ENCODE measurements at regions not wholly inside any gene's neighbourhood (a gene's known extent, or its start where the extent isn't known, plus 50 kb on each side); places are given as distances from the start of the nearest gene placed in this dataset.

DNA sequence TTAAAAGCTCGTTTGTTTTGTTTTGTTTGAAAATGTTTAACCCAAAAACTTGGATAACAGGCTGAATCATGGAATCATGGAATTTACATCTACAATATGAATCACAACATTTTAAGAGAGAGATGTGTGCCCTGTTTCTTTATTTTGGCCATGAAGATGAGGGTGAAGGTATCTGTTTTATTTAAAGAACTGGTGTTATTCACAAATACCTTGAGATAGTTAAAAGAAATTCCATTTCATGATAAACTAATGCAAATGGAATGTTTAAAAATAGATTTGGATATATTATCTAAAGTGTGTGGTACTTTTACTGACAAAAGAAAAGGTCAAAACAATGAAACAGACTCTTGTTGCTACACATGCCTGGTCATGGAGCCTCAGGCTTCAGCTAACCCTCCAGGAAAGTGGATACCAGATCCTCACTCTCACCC lies 486.0 kb upstream of the CFAP20DC start:
- Histone ChIP-seq H3K36me3 (ENCODE audit: insufficient read depth, low read length) (no peaks in the 10 kb centered on the region), H3K9ac (ENCODE audit: insufficient read length) (no peak overlapping the region), H3K4me3 (no peak overlapping the region), H3K9me3 (ENCODE audit: low read depth, low read length) (no peaks in the 10 kb centered on the region), H3K27ac (no peak overlapping the region)
- no peak for TF ChIP-seq FOXP2 (optimal IDR thresholded peaks at IDR 0.05; ENCODE audit: control extremely low read depth, extremely low read length, insufficient read depth)
- TF ChIP-seq POLR2AphosphoS5 (IDR thresholded peaks at IDR 0.05; ENCODE audit: borderline replicate concordance, low read depth, low read length): no peak
- TF ChIP-seq EZH2 (IDR thresholded peaks at IDR 0.05): no peak
- DNase-seq (ENCODE audit: low read depth, low spot score): no peak

DNA sequence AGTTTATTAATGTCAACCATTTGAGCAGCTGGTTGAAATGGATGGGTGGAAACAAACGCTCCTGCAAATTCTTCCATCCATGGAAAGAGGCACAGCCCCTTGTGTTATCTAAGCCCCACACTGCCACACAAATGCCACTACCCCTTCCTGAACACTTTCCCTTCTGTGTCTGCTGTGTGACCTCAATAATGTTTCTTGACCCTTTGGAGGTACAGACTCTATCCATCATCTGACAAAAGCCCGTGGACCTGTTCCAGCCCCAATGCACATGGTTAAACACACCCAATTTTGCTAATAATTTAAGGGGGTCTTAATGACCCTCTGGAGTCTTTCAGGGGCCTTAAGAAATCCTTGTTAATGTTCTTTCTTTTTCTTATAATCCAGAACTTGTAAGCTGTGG lies 482.2 kb upstream of the CFAP20DC start:
- H3K36me3 ChIP-seq (ENCODE audit: insufficient read depth, low read length): no peaks in the 10 kb centered on the region
- no peak overlapping the region for H3K9ac ChIP-seq (ENCODE audit: insufficient read length)
- no peak overlapping the region for H3K27ac ChIP-seq
- no peak overlapping the region for H3K4me3 ChIP-seq
- H3K9me3 ChIP-seq (ENCODE audit: low read depth, low read length): no peaks in the 10 kb centered on the region
- no peak for DNase-seq (ENCODE audit: low read depth, low spot score)
- no peak for TF ChIP-seq EZH2 (IDR thresholded peaks at IDR 0.05)
- no peak for TF ChIP-seq FOXP2 (optimal IDR thresholded peaks at IDR 0.05; ENCODE audit: control extremely low read depth, extremely low read length, insufficient read depth)
- TF ChIP-seq POLR2AphosphoS5 (IDR thresholded peaks at IDR 0.05; ENCODE audit: borderline replicate concordance, low read depth, low read length): no peak

DNA sequence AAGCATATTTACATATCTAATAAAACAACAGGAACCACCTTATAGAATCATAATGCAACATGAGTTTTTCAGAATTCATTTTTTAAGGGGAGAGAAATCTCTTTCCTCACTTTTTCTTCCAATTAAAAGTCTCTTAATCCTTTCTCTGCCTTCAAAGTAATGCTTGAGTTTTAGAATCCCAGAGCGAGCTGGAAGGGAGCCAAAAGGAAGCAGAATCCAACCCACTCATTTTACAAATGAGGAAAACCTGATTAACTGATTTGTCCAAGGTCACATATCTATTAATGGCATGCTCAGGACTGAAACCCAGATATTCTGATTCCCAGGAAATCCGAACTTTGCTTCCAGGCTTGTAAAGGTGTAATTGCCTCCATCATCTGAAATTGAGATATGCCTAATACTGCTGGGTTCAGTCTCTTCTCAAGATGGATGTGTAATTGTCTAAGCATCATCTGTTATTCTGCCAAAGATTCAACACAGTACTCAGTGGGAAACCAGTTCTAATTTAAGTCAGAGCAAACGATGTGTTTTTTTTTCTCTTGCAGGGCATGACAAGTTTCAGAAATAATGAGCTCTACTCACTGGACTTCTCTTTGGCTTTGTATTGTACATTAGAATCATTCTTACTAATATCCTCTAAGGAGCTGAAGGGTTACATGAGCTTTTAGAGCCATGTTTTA lies 481.4 kb upstream of the CFAP20DC start:
- no peak for DNase-seq (ENCODE audit: low read depth, low spot score)
- H3K36me3 ChIP-seq (ENCODE audit: insufficient read depth, low read length): no peaks in the 10 kb centered on the region
- H3K9me3 ChIP-seq (ENCODE audit: low read depth, low read length): no peaks in the 10 kb centered on the region
- no peak for TF ChIP-seq EZH2 (IDR thresholded peaks at IDR 0.05)
- no peak for TF ChIP-seq FOXP2 (optimal IDR thresholded peaks at IDR 0.05; ENCODE audit: control extremely low read depth, extremely low read length, insufficient read depth)
- no peak for TF ChIP-seq POLR2AphosphoS5 (IDR thresholded peaks at IDR 0.05; ENCODE audit: borderline replicate concordance, low read depth, low read length)
- H3K9ac ChIP-seq (ENCODE audit: insufficient read length): no peak overlapping the region
- no peak overlapping the region for H3K27ac ChIP-seq
- H3K4me3 ChIP-seq: no peak overlapping the region

DNA sequence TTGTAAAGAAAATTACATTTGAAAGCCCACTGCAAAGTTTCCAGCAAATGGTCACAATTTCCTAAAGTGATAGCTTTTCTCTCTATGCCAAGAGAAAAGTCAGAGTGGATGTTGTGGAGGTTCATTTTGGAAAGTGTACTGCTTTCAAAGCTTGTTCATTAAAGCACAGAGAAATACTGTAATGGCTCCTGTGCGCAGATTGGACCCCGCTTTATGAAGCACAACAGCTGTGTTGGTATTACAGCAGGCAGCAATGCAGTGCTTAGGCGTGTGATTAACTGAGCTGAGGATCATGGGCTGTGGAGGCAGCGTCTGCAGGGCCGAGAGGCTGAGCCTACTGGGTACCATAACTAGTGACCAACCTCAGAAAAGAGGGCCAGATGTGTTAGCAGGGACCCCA lies 478.4 kb upstream of the CFAP20DC start:
- TF ChIP-seq FOXP2 (optimal IDR thresholded peaks at IDR 0.05; ENCODE audit: control extremely low read depth, extremely low read length, insufficient read depth): no peak
- no peak for TF ChIP-seq EZH2 (IDR thresholded peaks at IDR 0.05)
- TF ChIP-seq POLR2AphosphoS5 (IDR thresholded peaks at IDR 0.05; ENCODE audit: borderline replicate concordance, low read depth, low read length): no peak
- Histone ChIP-seq H3K4me3 (no peak overlapping the region), H3K9me3 (ENCODE audit: low read depth, low read length) (no peaks in the 10 kb centered on the region), H3K36me3 (ENCODE audit: insufficient read depth, low read length) (no peaks in the 10 kb centered on the region), H3K27ac (no peak overlapping the region), H3K9ac (ENCODE audit: insufficient read length) (no peak overlapping the region)
- DNase-seq (ENCODE audit: low read depth, low spot score): no peak

DNA sequence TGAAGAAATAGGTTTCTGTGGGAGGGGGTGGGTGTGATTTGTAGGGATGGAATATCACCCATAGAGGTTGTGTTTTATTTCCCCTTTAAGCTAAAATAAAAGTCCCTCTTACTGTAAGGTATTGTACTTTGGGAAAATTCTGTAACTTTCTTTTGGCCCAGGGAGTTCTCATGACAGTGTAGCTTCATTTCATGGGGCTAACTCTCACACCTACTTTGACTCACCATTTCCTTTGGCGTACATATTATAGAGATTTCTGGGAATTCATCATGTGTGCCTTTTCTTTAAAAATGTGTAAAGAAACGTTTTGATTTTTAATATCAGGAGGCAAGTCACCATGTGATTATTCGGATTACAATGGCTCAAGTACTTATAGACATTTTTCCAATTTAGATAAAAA lies 477.7 kb upstream of the CFAP20DC start:
- TF ChIP-seq POLR2AphosphoS5 (IDR thresholded peaks at IDR 0.05; ENCODE audit: borderline replicate concordance, low read depth, low read length): no peak
- TF ChIP-seq EZH2 (IDR thresholded peaks at IDR 0.05): no peak
- no peak for TF ChIP-seq FOXP2 (optimal IDR thresholded peaks at IDR 0.05; ENCODE audit: control extremely low read depth, extremely low read length, insufficient read depth)
- no peak overlapping the region for H3K4me3 ChIP-seq
- H3K27ac ChIP-seq: no peak overlapping the region
- H3K9ac ChIP-seq (ENCODE audit: insufficient read length): no peak overlapping the region
- H3K36me3 ChIP-seq (ENCODE audit: insufficient read depth, low read length): no peaks in the 10 kb centered on the region
- no peaks in the 10 kb centered on the region for H3K9me3 ChIP-seq (ENCODE audit: low read depth, low read length)
- no peak for DNase-seq (ENCODE audit: low read depth, low spot score)

DNA sequence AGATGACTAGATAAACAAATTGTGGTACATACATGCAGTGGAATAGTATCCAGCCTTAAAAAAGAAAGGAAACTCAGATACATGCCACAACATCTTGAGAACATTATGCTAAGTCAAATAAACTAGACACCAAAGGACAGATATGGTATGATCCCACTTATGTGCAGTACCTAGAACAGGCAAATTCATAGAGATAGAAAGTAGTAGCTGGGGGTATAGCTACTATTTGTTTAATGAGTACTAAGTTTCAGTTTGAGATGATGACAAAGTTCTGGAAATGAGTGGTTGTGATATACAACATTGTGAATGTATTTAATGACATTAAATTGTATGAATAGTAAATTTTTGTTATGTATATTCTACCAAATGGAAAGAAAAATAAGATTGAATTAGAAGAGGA lies 477.2 kb upstream of the CFAP20DC start:
- H3K9ac ChIP-seq (ENCODE audit: insufficient read length): no peak overlapping the region
- DNase-seq (ENCODE audit: low read depth, low spot score): no peak
- H3K4me3 ChIP-seq: no peak overlapping the region
- TF ChIP-seq FOXP2 (optimal IDR thresholded peaks at IDR 0.05; ENCODE audit: control extremely low read depth, extremely low read length, insufficient read depth): no peak
- no peak for TF ChIP-seq POLR2AphosphoS5 (IDR thresholded peaks at IDR 0.05; ENCODE audit: borderline replicate concordance, low read depth, low read length)
- no peak for TF ChIP-seq EZH2 (IDR thresholded peaks at IDR 0.05)
- no peaks in the 10 kb centered on the region for H3K9me3 ChIP-seq (ENCODE audit: low read depth, low read length)
- H3K36me3 ChIP-seq (ENCODE audit: insufficient read depth, low read length): no peaks in the 10 kb centered on the region
- H3K27ac ChIP-seq: no peak overlapping the region

DNA sequence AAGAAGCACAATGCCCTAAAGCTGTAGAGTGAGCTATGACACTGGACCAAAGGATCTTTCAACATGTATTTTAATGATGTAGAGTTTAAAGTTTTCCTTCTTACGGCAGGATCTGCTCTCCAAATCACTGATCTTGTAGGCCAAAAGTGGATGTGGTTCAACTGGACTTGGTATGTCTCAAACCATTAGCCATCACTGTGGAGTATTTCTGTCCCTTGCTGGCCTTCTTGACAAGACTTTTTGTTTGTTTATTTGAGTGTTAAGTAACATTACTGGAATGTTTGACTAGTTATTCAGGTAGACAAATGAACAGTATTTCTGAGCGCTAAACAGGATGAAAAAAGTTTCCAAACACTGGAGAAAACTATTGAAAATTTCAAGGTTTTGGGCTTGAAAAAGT lies 472.7 kb upstream of the CFAP20DC start:
- no peak overlapping the region for H3K27ac ChIP-seq
- H3K9ac ChIP-seq (ENCODE audit: insufficient read length): no peak overlapping the region
- no peaks in the 10 kb centered on the region for H3K9me3 ChIP-seq (ENCODE audit: low read depth, low read length)
- H3K4me3 ChIP-seq: no peak overlapping the region
- DNase-seq (ENCODE audit: low read depth, low spot score): no peak
- TF ChIP-seq POLR2AphosphoS5 (IDR thresholded peaks at IDR 0.05; ENCODE audit: borderline replicate concordance, low read depth, low read length) (no peak), FOXP2 (optimal IDR thresholded peaks at IDR 0.05; ENCODE audit: control extremely low read depth, extremely low read length, insufficient read depth) (no peak), EZH2 (IDR thresholded peaks at IDR 0.05) (no peak)
- H3K36me3 ChIP-seq (ENCODE audit: insufficient read depth, low read length): no peaks in the 10 kb centered on the region

DNA sequence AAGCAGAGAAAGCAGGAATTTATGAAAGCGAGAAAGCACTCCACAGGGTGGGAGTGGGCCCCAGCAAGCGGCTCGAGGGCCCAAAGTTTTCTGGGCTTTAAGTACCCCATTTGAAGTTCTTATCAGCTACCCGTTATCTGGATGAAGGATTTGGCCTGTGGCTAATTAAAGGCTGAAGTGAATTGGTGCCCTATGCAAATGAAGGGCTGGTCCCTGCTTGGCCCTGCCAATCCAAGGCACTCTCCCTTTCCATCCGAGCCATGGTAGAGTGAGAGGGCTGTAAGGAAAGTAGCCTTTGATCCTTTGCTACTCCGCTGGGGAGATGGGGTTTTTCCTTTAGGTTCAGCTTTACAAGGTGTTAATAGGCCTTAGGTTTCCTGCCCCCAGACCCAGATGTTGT lies 469.3 kb upstream of the CFAP20DC start:
- Histone ChIP-seq H3K9ac (ENCODE audit: insufficient read length) (no peak overlapping the region), H3K4me3 (no peak overlapping the region)

More for the DNA sequence above, 469.3 kb upstream of the CFAP20DC start:
- no peak for TF ChIP-seq FOXP2 (optimal IDR thresholded peaks at IDR 0.05; ENCODE audit: control extremely low read depth, extremely low read length, insufficient read depth)
- TF ChIP-seq EZH2 (IDR thresholded peaks at IDR 0.05): no peak
- DNase-seq (ENCODE audit: low read depth, low spot score): no peak
- H3K27ac ChIP-seq: no peak overlapping the region
- H3K9me3 ChIP-seq (ENCODE audit: low read depth, low read length): no peaks in the 10 kb centered on the region
- no peaks in the 10 kb centered on the region for H3K36me3 ChIP-seq (ENCODE audit: insufficient read depth, low read length)
